ENCODE measurements at regions not wholly inside any gene's neighbourhood (a gene's known extent, or its start where the extent isn't known, plus 50 kb on each side); places are given as distances from the start of the nearest gene placed in this dataset.

- no peak for DNase-seq (ENCODE audit: low read depth in 2 of 2)
Measured at GRCh38 chr9:79378107-79378506, 193.7 kb upstream of the TLE4 start.

DNA sequence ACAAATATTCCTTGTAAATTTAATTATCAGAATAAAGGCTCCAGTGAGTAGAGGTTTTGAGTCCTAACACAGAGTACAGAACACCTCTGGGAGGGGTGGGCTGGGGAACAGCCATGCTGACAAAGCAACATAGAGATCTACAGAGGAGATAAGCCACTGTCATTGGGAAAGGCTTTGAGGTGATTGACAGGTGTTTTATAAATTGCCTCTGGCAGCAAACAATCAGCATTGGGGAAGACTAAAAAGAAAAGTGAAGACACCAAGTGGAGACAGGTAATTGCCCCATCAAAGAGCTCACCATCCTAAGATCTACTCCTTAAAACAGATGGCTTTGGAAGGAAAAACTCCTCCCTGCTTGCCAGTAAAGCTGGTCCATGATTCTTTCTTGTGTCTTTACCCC, 189.7 kb upstream of the TLE4 start:
- no peak for DNase-seq (ENCODE audit: low read depth in 2 of 2)

DNA sequence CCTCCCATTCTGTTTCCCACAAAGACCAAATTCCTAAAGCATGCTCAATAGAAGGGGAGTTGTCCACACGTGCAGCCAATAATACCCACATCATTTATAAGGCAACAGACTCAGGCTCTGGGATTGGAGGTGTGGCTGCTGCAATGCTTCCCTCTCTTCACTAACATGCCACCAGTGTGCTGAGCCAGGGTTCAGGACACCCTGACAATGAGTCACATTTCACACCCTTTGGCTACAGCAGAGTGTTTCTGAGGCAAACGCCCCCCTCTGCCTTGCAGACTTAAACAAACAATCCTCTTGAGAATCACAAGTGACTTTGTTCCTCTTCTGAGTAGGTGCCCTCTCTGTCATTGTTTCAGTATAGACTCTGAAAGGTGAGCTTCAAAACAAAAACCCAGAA, 189.3 kb upstream of the TLE4 start:
- no peak for DNase-seq (ENCODE audit: low read depth in 2 of 2)

DNA sequence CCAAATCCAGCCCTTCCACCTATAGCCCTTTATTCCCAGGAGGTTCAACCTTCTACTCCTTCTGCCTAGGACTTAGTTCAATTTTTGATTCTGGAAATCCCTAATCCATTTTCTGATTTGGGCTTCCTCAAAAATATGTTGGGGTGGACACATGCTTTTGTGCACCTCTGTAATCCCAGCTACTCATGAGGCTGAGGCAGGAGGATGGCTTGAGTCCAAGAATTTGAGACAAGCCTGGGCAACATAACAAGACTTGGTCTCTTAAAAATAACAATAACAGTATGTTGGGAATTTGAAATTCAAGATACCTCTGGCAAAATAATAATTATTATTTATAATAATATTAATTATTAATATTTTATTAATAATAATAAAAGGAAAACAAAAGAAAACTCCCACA, 188.7 kb upstream of the TLE4 start:
- DNase-seq (ENCODE audit: low read depth in 2 of 2) = no peak

DNA sequence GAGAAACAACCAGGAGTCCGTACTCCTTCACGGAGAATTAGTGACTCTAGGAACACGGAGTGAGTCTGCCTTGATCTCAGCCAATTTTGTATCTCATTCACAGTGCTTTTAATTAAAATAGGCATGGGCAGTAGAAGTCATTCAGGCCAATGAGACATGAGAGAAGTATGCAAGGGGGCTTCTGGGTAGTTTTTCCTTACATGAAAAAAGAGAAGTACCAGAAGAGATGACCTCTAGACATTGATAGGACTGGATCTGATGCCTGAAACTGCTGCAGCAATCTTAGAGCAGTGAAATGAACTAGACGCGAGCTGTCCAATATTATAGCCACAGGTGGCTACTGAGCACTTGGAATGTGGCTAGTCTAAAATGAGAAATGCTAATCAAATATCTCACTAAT, 187.7 kb upstream of the TLE4 start:
- DNase-seq (ENCODE audit: low read depth in 2 of 2) = no peak

DNA sequence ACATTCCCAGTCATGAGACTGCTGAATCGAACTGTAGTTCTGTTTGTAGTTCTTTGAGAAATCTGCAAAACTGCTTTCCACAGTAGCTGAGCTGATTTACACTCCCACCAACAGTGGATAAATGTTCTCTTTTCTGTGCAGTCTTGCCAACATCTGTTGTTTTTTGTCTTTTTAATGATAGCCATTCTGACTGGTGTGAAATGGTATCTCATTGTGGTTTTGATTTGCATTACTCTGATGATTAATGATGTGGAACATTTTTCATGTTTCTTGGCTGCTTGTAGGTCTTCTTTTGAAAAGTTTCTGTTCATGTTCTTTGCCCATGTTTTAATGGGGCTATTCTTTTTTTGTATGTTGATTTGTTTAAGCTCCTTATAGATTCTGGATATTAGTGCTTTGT, 187.3 kb upstream of the TLE4 start:
- DNase-seq (ENCODE audit: low read depth in 2 of 2) = no peak

- no peak for DNase-seq (ENCODE audit: low read depth in 2 of 2)
Measured at GRCh38 chr9:79387101-79387835, 184.5 kb upstream of the TLE4 start.

DNA sequence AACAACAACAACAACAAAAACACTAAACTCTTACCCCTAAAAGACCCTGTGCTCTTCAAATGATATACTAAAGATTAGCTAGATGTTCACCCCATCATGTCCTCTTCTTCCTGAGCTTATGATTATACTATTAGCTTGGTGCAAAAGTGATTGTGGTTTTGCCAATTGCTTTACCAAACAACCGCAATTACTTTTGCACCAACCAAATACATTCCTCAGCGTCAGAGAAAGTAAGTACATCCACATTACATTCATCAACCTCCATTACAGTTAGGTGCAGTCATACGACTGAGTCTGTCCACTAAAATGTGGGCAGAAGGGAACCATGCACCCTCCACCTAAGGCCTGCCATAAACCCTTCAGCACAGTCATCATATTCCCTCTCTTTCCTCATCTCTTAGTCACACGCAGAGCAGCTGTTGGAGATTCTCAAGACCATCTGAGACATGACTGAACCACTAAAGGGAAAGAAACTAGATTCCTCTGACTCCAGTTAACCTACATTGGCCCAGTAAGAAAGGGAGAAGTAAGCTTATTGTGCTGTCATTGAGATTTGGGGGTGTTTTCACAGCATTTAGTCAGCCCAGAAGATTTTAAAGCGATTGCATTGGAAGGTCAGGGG, 181.6 kb upstream of the TLE4 start:
- DNase-seq (ENCODE audit: low read depth in 2 of 2) = no peak

DNA sequence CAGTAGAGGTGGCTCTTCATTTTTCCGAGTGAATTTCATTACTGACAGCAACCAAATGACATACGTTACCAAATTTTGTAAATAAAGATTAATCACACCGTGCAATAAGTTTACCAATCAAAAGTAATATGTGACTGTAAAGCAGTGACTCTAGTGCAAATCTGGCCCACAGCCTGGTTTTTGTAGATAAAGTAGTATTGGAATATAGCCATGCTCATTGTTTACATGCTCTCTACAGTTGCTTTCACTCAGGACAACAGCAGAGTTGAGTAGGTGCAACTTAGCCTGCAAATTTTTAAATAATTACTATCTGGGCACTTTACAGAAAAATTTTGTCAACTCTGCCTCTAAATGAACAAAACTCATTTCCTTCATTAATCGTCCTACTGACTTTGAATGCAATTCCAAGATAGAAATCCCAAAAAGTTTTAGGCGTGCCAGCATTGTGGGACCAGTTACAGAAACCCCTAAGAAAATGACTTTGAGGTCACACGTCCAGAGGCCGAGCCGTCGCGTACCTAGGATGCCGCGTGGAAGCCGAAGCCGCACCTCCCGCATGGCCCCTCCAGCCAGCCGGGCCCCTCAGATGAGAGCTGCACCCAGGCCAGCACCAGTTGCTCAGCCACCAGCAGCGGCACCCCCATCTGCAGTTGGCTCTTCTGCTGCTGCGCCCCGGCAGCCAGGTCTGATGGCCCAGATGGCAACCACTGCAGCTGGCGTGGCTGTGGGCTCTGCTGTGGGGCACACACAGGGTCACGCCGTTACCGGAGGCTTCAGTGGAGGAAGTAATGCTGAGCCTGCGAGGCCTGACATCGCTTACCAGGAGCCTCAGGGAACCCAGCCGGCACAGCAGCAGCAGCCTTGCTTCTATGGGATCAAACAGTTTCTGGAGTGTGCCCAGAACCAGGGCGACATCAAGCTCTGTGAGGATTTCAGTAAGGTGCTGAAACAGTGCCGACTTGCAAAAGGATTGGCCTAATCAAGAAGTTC, 180.7 kb upstream of the TLE4 start:
- DNase-seq (ENCODE audit: low read depth in 2 of 2) = no peak

DNA sequence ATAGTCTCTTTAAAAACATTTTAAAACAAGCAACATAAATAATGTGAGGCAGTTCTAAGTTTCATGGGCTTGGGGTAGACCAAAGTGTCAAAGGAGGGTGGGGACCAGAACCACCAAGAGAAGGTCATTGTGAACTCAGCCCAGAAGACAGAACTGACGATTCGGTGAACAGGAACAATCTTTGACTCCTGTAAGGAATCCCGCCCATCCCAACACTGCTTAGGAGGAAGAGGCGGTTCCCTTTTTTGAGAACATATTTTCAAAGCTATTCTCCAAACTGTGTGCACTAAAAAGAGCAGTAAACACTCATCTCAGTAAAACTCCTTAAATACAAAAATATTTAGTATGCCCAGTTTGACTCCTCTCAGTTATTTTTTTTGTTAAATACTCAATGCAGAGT, 176.5 kb upstream of the TLE4 start:
- DNase-seq (ENCODE audit: low read depth in 2 of 2) = no peak

GRCh38 chr9:79395755-79396154, 176.0 kb upstream of the TLE4 start:
- no peak for DNase-seq (ENCODE audit: low read depth in 2 of 2)

DNA sequence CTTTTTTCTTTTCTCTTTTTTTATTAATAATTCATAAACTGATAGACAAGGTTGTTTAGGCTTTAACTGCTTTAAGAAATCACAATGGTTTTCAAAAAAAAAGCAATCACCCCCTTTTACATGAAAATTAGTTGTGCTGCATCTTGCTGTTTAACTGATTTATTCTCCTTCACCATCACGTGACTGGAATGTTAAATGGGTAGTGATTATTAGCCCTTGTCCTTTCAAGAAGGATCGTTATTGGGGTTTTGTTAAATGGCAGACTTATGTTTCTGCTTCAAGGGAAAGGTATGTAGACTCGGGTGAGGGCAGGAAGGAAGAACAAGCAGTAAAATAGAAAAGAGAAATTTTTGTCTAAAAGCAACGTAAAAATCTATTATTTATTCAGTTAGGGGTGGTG, 175.6 kb upstream of the TLE4 start:
- no peak for DNase-seq (ENCODE audit: low read depth in 2 of 2)

- no peak for DNase-seq (ENCODE audit: low read depth in 2 of 2)
Measured at GRCh38 chr9:79403495-79403894, 168.3 kb upstream of the TLE4 start.

GRCh38 chr9:79408200-79408599, 163.6 kb upstream of the TLE4 start:
- no peak for DNase-seq (ENCODE audit: low read depth in 2 of 2)

DNA sequence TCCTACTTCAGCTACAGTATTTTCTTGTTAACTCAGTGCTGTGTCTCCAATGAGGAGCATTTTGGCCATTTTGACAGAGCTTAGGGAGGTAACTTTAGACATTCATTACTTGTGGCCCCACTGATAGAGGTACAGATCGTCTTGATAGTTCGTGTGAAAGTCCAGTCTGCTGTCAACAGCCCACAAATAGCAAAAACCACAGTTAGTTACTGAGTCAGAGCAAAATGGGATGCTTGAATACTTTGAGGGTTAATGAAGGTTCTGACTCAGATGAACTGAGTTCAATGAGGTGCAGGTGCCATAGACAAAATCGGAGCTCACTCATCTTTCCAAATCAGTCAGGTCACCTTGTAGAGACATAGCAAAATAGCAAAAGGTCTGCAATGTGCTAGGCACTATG, 163.1 kb upstream of the TLE4 start:
- no peak for DNase-seq (ENCODE audit: low read depth in 2 of 2)

DNA sequence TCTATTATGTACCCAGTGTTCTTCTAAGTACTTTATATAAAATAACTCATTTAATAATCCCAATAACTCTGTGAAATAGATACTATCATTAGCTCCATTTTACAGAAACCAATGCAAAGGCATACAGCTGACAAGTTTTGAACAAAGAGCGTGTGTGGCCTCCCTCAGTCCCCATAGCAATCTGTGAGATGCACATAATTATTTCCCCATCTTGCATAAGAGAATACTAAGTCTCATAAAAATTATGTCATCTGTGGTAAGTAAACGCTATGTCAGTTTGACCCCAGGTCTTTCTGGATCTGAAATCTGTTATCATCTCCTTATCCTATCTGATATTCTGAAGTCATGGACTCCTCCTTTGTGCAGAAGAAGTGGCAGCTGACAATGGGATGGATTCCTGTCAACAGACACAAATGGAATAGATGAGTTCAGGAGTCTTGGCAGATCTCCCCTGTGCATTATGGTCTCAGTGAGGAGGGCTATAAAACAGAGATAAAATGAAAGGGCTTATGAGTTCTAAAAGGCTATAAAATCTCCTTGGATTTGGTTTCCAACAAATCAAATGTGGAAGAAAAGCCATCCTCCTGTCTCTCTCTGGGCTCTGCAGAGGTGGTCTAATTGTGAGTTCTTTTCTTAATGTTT, 162.5 kb upstream of the TLE4 start:
- DNase-seq (ENCODE audit: low read depth in 2 of 2) = no peak

DNA sequence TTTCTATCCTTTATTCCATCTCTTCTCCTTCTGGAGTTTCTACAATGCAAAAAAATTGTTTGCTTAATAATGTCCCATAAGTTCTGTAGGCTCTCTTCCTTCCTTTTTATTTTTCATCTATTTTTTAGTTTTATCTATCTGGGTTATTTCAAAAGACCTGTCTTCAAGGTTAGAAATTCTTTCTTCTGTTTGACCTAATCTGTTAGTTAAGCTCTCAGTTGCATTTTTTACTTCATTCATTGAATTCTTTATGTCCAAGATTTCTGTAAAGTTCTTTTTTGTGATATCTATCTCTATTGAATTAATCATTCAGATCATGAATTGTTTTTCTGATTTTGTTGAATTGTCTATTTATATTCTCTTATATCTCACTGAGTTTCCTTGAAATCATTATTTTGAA, 145.9 kb upstream of the TLE4 start:
- DNase-seq (ENCODE audit: low read depth in 2 of 2) = no peak

DNA sequence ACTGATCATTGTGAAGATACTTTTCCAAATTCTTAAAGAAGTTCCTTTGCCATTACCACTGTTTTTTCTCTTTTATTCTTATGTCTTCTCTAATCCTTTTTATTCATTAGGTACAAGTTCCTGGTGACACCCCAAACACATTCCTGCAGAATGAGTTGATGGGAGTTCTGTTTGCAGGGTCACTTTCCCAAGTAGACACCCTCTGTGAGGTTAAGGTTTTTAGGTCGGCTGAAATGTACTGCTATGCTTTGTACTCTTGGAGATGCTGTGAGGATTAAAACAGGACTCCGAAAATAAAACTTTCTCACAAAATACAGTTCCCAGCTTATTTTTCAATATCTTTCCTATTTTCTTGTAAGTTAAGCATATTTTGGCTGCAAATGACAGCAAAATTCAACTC, 143.3 kb upstream of the TLE4 start:
- no peak for DNase-seq (ENCODE audit: low read depth in 2 of 2)

GRCh38 chr9:79430619-79431018, 141.1 kb upstream of the TLE4 start:
- no peak for DNase-seq (ENCODE audit: low read depth in 2 of 2)

- no peak for DNase-seq (ENCODE audit: low read depth in 2 of 2)
Measured at GRCh38 chr9:79431019-79431679, 140.6 kb upstream of the TLE4 start.

DNA sequence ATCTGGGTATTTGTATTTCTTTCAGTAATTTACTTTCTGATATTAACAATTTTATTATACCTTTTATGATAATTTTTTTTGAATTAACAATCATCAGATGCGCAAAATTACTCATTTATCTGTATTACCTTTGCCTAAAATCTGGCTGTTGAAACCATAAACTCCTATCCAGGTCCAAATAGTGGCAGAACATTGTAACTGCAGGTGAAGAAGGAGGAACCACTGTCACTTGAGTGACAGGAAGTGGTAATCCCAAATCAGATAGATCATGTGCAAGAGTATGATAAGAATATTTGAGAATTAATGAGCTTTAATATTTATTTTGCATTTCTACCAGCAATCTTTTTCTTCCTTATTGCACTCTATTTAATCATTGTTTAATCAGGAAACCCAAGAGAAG, 139.3 kb upstream of the TLE4 start:
- DNase-seq (ENCODE audit: low read depth in 2 of 2) = no peak

DNA sequence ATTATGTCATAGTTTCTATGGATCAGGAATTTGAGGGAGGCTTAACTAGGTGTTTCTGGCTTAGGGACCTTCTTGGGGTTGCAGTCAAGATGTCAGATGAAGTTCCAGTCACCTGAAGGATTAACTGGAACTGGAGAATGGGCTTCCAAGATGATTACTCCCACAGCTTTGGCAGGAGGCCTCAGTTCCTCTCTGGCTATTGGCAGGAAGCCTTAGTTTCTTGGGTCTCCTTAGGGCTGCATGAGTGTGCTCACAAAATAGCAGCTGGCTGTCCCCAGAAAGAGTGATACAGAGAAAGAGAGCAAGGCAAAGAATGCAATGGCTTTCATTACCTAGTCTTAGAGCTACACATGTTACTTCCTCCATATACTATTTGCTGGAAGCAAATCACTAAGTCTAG, 138.1 kb upstream of the TLE4 start:
- DNase-seq (ENCODE audit: low read depth in 2 of 2) = no peak
